Mesenchymal stem cell (in vitro differentiated cells and primary cell): ENCODE measurements at regions not wholly inside any gene's neighbourhood (a gene's known extent, or its start where the extent isn't known, plus 50 kb on each side); places are given as distances from the start of the nearest gene placed in this dataset.

Source experiments
- DNase-seq: peaks from one replicate; pipeline ENCODE4 v3.0.0-alpha.2; 2013
- H2AFZ ChIP-seq: one replicate; pipeline ENCODE4 v1.6.1; 2013; ENCODE audit warnings: low read depth, mild to moderate bottlenecking, control low read depth, inconsistent platforms, low read length, moderate library complexity
- H2AK5ac ChIP-seq: 2 replicates; pipeline ENCODE4 v1.6.1; 2013; ENCODE audit warnings: low read length, moderate library complexity, mild to moderate bottlenecking, inconsistent platforms; ENCODE audit not compliant: severe bottlenecking
- H2BK120ac ChIP-seq: one replicate; pipeline ENCODE4 v1.6.1; 2013; ENCODE audit warnings: low read depth, mild to moderate bottlenecking, inconsistent platforms, low read length, moderate library complexity
- H2BK12ac ChIP-seq, 2 experiments: one replicate each; pipeline ENCODE4 v1.6.1; 2013; ENCODE audit warnings: inconsistent platforms in 2 of 2, low read length in 2 of 2, mild to moderate bottlenecking in 2 of 2, moderate library complexity in 2 of 2, control low read depth in 1 of 2
- H2BK15ac ChIP-seq: one replicate; pipeline ENCODE4 v1.6.1; 2013; ENCODE audit warnings: mild to moderate bottlenecking, low read depth, inconsistent platforms; ENCODE audit not compliant: poor library complexity, severe bottlenecking
- H2BK5ac ChIP-seq: 2 replicates; pipeline ENCODE4 v1.6.1; 2013; ENCODE audit warnings: low read depth, mild to moderate bottlenecking, low read length, control low read depth, inconsistent platforms; ENCODE audit not compliant: poor library complexity, severe bottlenecking
- H3K14ac ChIP-seq, 2 experiments: one replicate each; pipeline ENCODE4 v1.6.1; 2013; ENCODE audit warnings: inconsistent platforms in 2 of 2, low read length in 2 of 2, control low read depth in 1 of 2, mild to moderate bottlenecking in 1 of 2, moderate library complexity in 1 of 2
- H3K18ac ChIP-seq, 2 experiments: one replicate each; pipeline ENCODE4 v1.6.1; 2013; ENCODE audit warnings: inconsistent platforms in 2 of 2, low read length in 2 of 2, control low read depth in 1 of 2, low read depth in 1 of 2, mild to moderate bottlenecking in 1 of 2
- H3K23ac ChIP-seq, 2 experiments: one replicate each; pipeline ENCODE4 v1.6.1; 2013; ENCODE audit warnings: inconsistent platforms in 2 of 2, low read length in 2 of 2, mild to moderate bottlenecking in 2 of 2, moderate library complexity in 2 of 2, control low read depth in 1 of 2
- H3K27ac ChIP-seq: 2 replicates; pipeline ENCODE4 v1.5.1; 2013; ENCODE audit warnings: mild to moderate bottlenecking, moderate library complexity, low read length, control low read depth, inconsistent platforms; ENCODE audit not compliant: poor library complexity, severe bottlenecking
- H3K27me3 ChIP-seq, 2 experiments: 2 replicates each; pipeline versions ENCODE4 v1.6.1 to v1.7.0; 2013; ENCODE audit warnings: low read length in 2 of 2, mild to moderate bottlenecking in 2 of 2, moderate library complexity in 2 of 2, control low read depth in 1 of 2, inconsistent platforms in 1 of 2; ENCODE audit not compliant: control insufficient read depth in 1 of 2, insufficient read depth in 1 of 2
- H3K36me3 ChIP-seq, 2 experiments: 2 replicates each; pipeline versions ENCODE4 v1.6.1 to v1.7.0; 2013; ENCODE audit warnings: low read length in 2 of 2, control low read depth in 1 of 2, inconsistent platforms in 1 of 2, low read depth in 1 of 2, mild to moderate bottlenecking in 1 of 2; ENCODE audit not compliant: insufficient read depth in 2 of 2, control insufficient read depth in 1 of 2
- H3K4ac ChIP-seq, 2 experiments: one replicate each; pipeline ENCODE4 v1.6.1; 2013; ENCODE audit warnings: inconsistent platforms in 2 of 2, low read length in 2 of 2, mild to moderate bottlenecking in 2 of 2, moderate library complexity in 2 of 2, control low read depth in 1 of 2, low read depth in 1 of 2
- H3K4me1 ChIP-seq: 2 replicates; pipeline ENCODE4 v1.6.1; 2013; ENCODE audit warnings: low read depth, low read length, control low read depth; ENCODE audit not compliant: control insufficient read depth, insufficient read depth
- H3K4me2 ChIP-seq: 2 replicates; pipeline ENCODE4 v1.6.1; 2013; ENCODE audit warnings: low read length, mild to moderate bottlenecking, inconsistent platforms; ENCODE audit not compliant: poor library complexity, severe bottlenecking
- H3K4me3 ChIP-seq, 2 experiments: 2 replicates each; pipeline versions ENCODE4 v1.5.1 to v1.7.0; 2013; ENCODE audit warnings: low read length in 2 of 2, mild to moderate bottlenecking in 2 of 2, control low read depth in 1 of 2, low read depth in 1 of 2; ENCODE audit not compliant: insufficient read depth in 1 of 2
- H3K79me1 ChIP-seq: replicated peaks from 2 replicates; pipeline ENCODE4 v1.6.1; 2013; ENCODE audit warnings: mild to moderate bottlenecking, control low read depth, low read length, inconsistent platforms; ENCODE audit not compliant: poor library complexity, severe bottlenecking
- H3K9ac ChIP-seq: 2 replicates; pipeline ENCODE4 v1.7.0; 2013; ENCODE audit warnings: mild to moderate bottlenecking, low read length, moderate library complexity
- H3K9me3 ChIP-seq: 2 replicates; pipeline ENCODE4 v1.7.0; 2013; ENCODE audit warnings: mild to moderate bottlenecking, low read length; ENCODE audit not compliant: control insufficient read depth
- H4K8ac ChIP-seq: one replicate; pipeline ENCODE4 v1.6.1; 2013; ENCODE audit warnings: inconsistent platforms, mild to moderate bottlenecking, low read length, moderate library complexity
- H4K91ac ChIP-seq: one replicate; pipeline ENCODE4 v1.6.1; 2013; ENCODE audit warnings: mild to moderate bottlenecking, low read length, inconsistent platforms
- WGBS: methylation state at CpG from one replicate; pipeline ENCODE4 v1.1.7; 2013; ENCODE audit warnings: mixed read lengths; 5-methylcytosine and 5-hydroxymethylcytosine counted together

DNA sequence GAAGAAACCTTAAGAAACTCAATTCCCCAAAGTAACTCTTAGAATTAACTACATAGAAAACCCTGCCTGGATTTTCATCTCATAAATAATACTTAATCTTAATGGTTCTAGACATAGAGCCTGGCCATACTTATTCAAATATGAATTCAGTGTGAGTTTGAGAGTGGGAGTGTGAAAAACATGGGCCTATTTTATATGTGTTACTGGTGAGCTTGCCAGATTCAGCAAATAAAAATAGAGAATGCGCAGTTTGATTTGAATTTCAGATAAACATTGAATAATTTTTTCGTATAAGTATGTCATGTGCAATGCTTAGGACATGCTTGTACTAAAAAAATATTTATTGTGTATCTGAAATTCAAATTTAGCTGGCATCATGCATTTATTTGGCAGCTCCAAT is 473.9 kb upstream of the FZD8 start:
- no peak overlapping the region for H2AK5ac ChIP-seq
- H3K36me3 ChIP-seq = no peaks in the 10 kb centered on the region
- no peak overlapping the region for H2BK12ac ChIP-seq
- H3K27me3 ChIP-seq = peaks cover 0 to 5% of the 10 kb centered on the region in 2 experiments
- no peak overlapping the region for H3K9ac ChIP-seq
- H3K23ac ChIP-seq = no peak overlapping the region
- no peak overlapping the region for H2BK15ac ChIP-seq
- H3K4me3 ChIP-seq = no peak overlapping the region
- no peak overlapping the region for H4K8ac ChIP-seq
- H3K4me1 ChIP-seq = no peaks in the 10 kb centered on the region
- no peak overlapping the region for H3K18ac ChIP-seq
- H3K4me2 ChIP-seq = no peak overlapping the region
- H2AFZ ChIP-seq = no peak overlapping the region
- no peak overlapping the region for H4K91ac ChIP-seq
- H2BK5ac ChIP-seq = no peak overlapping the region
- no peak for DNase-seq
- no peak overlapping the region for H2BK120ac ChIP-seq
- H3K14ac ChIP-seq = no peak overlapping the region
- H3K9me3 ChIP-seq = no peaks in the 10 kb centered on the region
- no peak overlapping the region for H3K4ac ChIP-seq
- H3K27ac ChIP-seq = no peak overlapping the region
- H3K79me1 ChIP-seq = no peaks in the 10 kb centered on the region
- 100% methylated on average over 1 of the region's 2 CpGs for WGBS

DNA sequence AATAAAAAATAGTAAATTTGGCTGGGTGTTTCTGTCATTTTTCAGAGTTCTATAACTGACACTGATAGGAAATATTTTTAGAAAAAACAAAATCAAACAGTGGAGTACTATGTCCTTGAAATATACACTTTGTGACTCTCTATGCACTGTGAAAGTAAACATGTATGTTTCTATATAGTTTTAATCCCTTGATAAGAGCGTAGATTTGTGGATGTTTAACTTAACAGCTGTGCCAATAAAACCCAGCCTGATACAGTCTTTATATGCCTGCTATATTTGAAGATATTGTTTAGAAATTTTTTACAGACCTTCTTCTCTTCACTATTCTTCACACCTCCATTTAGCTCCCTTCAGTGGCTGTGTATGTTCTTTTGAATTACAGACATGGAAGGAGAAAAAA is 473.3 kb upstream of the FZD8 start:
- WGBS = no CpG with 5 or more reads among the region's 1 CpG
- H3K4me3 ChIP-seq = no peak overlapping the region

DNA sequence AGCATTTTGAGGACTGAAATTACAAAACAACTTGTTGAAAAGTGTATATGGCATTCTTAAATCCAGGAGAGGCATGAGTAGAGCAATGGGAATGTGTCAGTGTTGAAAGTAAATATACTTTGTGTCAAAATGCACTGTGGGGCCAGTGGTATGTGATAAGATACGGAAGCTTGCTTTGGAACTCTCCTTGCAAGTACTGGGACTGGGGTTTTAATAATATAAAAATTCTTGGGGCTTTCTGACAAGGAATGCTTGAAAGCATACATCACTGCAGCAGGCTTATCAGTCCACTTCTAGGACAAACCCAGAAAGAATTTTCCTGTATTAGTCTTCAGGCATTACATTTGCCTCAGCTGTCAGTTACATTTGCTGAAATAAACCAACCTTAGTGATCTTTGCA is 472.8 kb upstream of the FZD8 start:
- Histone ChIP-seq H2AK5ac (no peak overlapping the region), H2BK120ac (no peak overlapping the region), H2BK5ac (no peak overlapping the region), H3K4ac (no peak overlapping the region), H3K4me1 (no peaks in the 10 kb centered on the region), H2AFZ (no peak overlapping the region), H3K27me3 (peaks cover 0 to 5% of the 10 kb centered on the region in 2 experiments), H3K27ac (no peak overlapping the region), H3K14ac (no peak overlapping the region), H3K9me3 (no peaks in the 10 kb centered on the region), H3K4me2 (no peak overlapping the region), H4K8ac (no peak overlapping the region), H3K79me1 (no peaks in the 10 kb centered on the region), H3K36me3 (no peaks in the 10 kb centered on the region), H4K91ac (no peak overlapping the region), H3K4me3 (no peak overlapping the region), H3K23ac (no peak overlapping the region), H3K18ac (no peak overlapping the region), H2BK15ac (no peak overlapping the region), H3K9ac (no peak overlapping the region), H2BK12ac (no peak overlapping the region)
- DNase-seq = peak; percentile 64
- 0% methylated on average over 1 of the region's 1 CpG for WGBS

More for the DNA sequence above, 473.3 kb upstream of the FZD8 start:
- no peak overlapping the region for H3K18ac ChIP-seq
- no peaks in the 10 kb centered on the region for H3K36me3 ChIP-seq
- no peak overlapping the region for H2AK5ac ChIP-seq
- no peaks in the 10 kb centered on the region for H3K9me3 ChIP-seq
- no peak overlapping the region for H2BK120ac ChIP-seq
- no peak overlapping the region for H4K8ac ChIP-seq
- no peak overlapping the region for H3K14ac ChIP-seq
- no peak overlapping the region for H2BK5ac ChIP-seq
- DNase-seq = no peak
- no peak overlapping the region for H3K4me2 ChIP-seq
- H2AFZ ChIP-seq = no peak overlapping the region
- no peak overlapping the region for H3K23ac ChIP-seq
- H3K4me1 ChIP-seq = no peaks in the 10 kb centered on the region
- no peak overlapping the region for H2BK12ac ChIP-seq
- H3K4ac ChIP-seq = no peak overlapping the region
- H3K9ac ChIP-seq = no peak overlapping the region
- no peak overlapping the region for H4K91ac ChIP-seq
- H3K27me3 ChIP-seq = peaks cover 0 to 5% of the 10 kb centered on the region in 2 experiments
- no peaks in the 10 kb centered on the region for H3K79me1 ChIP-seq
- no peak overlapping the region for H2BK15ac ChIP-seq
- H3K27ac ChIP-seq = no peak overlapping the region

- Histone ChIP-seq H4K8ac (no peak overlapping the region), H3K18ac (no peak overlapping the region), H3K4me1 (no peaks in the 10 kb centered on the region), H3K14ac (no peak overlapping the region), H3K27ac (no peak overlapping the region), H3K27me3 (peaks cover 0 to 5% of the 10 kb centered on the region in 2 experiments), H2BK120ac (no peak overlapping the region), H2BK12ac (no peak overlapping the region), H3K9ac (no peak overlapping the region), H3K4me3 (no peak overlapping the region), H3K36me3 (no peaks in the 10 kb centered on the region), H2AK5ac (no peak overlapping the region), H3K23ac (no peak overlapping the region), H4K91ac (no peak overlapping the region), H3K79me1 (no peaks in the 10 kb centered on the region), H2AFZ (no peak overlapping the region), H2BK5ac (no peak overlapping the region), H3K9me3 (no peaks in the 10 kb centered on the region), H3K4ac (no peak overlapping the region), H3K4me2 (no peak overlapping the region), H2BK15ac (no peak overlapping the region)
- WGBS = 12% methylated on average over 1 of the region's 1 CpG
- no peak for DNase-seq
Observed at GRCh38 chr10:36114141-36114540, 472.0 kb upstream of the FZD8 start.
